ENCODE measurements at regions not wholly inside any gene's neighbourhood (a gene's known extent, or its start where the extent isn't known, plus 50 kb on each side); places are given as distances from the start of the nearest gene placed in this dataset.

DNA sequence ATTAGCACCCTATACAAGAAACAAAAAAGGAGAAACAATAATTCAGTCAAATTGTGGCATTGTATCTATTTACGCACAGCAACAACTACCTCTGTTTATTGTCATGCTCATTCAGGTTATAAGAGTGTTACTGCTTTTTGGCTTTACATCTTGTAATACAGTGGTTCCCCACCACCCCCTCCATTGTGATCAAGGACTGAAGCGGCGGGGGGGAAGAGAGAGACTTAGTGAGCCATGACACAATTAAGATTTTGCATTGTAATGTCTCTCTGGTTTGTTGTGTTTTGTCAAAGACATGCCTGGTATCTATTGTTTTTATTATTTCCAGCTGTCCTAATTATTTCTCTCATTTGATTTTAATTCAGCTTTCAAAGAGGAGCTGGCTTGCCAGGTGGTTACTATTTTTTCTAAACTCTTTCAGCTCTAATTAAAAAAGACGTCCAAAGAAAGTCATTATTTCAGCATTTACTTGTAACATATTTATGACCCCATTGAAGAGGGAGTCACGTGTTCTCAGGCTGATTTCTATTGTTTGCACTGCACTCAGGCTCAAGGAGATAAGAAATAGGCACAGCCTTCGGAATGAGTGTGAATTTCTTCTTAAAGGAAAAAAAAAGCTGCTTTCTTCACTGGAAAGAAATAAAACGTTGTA, 234.4 kb upstream of the TBL1XR1 start:
- DNase-seq = no peak

DNA sequence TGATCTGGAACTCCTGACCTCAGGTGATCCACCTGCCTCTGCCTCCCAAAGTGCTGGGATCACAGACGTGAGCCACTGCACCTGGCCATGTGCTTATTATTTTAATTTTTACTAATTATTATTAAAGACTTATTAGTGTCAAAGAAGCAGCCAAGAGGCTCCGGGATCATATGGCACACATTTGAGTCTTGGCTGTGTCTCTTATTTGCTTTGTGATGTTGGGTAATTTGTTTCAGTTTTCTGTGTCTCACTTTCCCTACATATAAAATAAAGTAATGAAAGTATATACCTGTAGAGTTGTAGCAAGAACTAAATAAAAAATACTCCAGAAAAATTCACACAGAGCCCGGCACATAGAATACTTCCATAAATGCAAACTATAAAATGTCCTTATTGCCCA, 238.0 kb upstream of the TBL1XR1 start:
- DNase-seq = no peak

DNA sequence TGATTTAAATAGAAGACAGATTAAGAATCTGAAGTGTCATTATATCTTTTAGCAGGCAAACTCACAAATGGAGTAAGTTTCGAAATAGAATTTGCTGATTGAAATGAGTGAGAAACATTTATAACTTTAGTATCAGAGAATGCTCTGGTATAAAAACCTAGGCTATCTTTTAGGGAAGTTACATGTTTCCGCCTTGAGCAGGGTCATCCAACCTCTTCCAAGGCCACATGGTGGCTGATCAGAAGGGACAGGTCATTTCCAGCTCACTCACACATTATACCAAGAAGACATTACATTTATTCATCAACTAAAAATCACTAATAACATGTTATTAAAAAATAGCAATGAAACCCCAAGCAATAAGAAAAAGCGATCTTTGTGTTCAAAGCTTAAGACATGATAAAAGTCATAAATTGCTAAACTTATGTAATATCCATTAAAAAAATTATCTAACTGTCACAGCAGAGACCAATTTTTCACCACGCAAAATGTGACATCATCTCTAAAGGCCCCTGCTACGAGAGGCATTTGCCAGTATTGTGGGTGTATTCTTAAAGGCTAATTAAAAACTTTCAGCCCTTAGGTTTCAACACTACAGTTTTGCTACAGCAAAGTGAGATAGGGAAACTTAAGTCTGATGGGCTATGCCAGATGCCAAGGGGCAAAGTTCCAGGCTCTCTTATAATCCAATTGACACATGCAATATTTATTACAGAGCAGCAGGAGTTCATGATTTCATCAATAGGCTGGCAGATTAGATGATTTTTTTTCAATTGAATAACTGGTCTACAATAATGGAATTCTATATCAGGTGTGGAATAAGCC, 240.4 kb upstream of the TBL1XR1 start:
- peak in 1 of 51 donors; percentile 19 for DNase-seq

DNA sequence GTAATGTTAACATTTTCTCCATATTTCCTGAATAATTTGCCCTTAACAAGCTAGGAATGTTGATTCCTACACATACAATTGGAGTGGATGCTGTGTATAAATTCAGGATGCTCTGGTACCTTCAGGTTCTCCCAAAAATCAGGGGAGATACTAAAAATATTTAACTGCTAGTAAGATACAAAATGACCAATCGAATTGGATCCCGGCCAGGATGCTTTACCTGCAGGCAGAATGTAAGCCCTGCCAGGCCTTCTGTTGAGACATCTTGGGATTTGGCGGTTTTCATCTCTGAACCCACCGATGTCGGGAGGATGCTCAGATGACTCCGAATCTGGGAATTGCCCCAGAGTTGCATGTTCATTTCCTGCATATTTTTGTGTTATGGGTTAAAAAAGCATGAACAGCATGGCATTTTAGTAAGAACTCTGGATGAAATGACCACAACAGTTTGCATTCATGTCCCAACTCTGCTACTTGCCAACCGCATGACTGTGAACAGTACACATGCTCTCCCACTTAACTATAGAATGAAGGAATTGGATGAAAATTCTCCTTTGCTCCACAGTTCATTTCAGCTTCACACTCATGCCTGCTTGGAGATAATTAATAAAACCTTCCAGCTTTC, 241.4 kb upstream of the TBL1XR1 start:
- no peak for DNase-seq

DNA sequence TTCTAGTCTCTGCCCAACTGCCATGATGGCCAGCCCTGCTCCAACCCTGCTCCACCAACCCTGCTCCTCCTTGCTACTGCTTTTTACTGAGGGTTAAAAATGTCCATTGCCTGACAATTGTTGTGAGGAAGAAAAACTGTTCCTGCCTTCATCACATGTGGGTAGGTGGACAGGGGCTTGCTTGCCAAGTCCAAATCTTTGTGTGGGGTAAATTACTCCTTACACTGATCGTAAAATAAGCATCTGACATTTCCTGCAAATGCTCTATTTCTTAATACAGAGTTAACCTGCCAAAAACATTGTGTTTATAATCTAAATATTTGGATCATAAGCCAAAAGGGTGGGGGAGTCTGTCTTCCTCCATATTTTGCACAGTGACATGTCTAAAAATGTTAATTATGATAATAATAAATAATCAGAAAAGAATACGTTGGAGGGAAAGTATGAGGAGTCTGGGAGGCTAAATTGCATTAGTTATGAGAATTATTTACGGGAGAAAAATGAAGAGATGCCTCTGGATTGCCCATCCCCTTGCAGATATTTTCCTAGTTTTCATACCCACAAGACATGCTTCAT, 242.5 kb upstream of the TBL1XR1 start:
- DNase-seq = no peak

DNA sequence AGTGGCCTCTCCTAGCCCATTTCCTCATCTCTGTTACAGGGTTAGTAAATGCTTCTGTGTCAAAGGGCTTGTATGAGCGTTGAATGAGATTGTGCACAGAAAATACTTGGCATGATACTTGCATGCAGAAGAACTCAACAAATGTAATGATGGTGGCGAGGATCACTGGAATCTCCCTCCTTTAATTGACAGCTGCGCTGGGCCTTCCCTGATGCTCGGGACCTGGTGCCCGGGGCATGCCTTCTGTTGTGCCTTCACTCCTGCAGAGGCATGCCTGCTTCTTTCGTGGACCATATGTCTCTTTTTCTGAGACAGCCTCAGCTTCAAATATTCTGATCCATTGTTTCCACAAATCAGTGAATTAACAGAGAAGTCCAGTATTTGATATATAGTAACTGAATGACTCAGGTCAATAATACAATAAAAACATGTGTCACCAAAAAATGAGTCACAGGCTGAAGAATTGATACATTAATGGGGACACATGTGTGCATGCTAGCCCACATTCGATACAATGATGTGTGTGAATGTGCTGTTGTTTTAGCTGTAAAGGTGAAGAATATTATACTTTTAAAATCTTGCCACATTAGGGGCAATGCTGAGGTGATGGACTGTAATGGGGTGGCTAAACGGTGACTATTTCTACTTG, 243.3 kb upstream of the TBL1XR1 start:
- no peak for DNase-seq

DNA sequence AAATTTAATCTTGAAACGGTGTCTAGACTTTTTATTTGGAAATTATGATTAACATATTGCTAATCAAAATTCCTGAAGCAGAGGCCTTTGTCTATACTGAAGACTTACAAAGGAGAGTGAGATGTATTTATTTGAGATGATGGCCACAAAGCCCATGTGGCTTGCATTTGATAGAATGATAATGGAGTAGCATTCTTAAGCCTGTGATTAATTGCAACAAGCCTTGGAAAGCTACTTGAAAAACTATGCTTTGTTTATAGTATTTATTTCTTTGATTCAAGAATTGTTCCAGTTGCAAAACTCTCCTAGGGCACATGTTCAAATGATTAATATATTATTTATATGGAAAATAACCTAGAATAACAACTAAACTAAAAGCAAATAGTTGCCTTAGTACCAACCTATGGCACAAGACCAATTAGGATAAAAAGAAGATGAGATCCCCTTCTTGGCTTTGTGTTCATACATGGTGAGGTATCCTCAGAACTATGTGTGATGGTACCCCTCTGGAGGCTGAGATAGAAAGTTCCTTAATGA, 244.1 kb upstream of the TBL1XR1 start:
- DNase-seq = no peak

DNA sequence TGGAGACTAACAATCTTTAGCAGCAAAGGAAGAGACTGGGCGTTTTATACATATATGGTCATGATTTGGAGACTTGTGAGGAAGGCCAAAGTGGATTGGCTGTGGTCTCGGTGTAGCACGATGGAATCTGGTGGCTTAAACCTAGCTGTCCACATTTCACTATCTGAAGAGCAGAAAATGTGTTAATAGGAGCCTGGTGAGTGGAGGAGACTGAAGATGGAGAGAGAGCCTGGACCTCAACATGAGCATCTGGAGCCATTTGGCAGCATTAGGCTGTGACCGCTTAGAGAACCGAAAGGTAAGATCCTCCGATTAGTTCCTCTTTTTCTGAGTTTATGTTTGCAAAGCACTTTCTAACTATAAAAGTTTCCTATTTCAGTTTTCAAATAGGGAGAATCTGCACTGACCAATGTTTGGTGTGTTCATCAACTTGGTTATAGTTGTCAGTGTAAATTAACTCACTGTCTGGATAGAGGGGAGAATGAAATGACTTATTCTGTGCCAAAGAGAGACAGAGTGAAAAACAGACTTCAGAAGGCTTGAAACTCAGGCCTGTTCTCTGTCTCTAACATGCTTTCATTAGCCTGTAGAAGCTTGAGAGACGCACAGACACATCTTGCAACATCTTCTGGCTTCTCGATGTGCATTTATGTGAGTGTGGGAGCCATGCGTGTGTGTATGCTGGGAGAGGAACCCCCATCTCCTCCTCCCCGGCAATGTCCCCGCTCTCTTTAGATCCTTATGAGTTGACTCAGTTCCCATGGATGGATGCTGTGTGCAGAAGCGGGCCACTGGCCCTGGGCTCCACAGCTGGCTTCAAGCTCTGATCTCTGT, 244.7 kb upstream of the TBL1XR1 start:
- no peak for DNase-seq

DNA sequence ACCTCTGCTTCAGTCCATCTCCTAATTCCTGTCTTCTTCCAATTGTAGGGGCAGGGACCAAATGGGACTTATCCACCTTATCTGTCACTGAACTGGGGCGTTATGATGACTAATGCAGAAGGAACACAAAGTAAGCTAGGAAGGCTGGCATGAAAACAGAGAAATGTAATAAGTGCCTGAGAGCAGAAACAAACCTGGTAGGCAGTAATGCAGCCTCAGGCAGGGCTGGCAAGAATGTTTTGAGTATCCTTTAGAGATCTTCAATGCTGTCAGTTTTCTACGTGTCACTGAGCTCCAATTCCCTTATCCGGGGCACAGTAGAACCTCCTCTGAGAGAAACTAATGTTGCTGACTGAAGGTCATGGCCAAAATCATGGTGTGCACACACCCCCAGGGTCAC, 246.2 kb upstream of the TBL1XR1 start:
- no peak for DNase-seq

DNA sequence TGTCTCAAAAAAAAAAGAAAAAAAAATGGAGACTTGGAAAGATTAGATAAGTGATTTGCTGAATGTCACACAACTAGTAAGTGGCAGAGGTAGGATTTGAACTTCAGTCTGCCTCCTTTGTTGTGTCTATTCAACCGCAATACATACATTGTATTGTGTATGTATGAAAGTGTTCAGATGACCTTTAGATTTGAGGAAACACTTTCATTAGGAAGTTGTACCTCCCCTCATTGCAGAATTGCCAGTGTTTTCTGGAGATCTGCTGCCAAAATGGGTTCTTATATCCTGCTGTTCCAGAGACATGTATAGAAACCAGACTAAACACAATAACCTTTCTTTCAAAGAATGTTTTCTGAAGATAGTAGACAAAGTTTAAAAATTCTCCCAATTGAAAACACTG, 247.4 kb upstream of the TBL1XR1 start:
- no peak for DNase-seq

DNA sequence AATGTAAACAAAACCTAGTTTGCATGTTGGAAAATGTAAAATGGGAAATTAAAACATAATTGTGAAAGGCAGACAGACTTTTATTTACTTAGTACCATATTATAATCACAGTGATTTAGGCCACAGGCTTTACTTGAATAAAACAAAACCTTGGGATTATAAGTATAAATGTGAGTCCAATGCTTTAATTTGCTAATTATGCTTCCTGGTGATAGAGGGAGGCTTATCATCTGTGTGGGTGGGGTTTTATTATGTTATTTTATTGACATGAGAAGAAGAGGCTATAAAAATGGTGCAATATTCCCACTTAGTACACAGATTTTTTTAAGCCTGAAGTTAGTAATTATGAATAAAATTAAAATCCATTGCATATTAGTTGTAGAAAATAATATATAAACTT, 248.3 kb upstream of the TBL1XR1 start:
- DNase-seq = no peak

DNA sequence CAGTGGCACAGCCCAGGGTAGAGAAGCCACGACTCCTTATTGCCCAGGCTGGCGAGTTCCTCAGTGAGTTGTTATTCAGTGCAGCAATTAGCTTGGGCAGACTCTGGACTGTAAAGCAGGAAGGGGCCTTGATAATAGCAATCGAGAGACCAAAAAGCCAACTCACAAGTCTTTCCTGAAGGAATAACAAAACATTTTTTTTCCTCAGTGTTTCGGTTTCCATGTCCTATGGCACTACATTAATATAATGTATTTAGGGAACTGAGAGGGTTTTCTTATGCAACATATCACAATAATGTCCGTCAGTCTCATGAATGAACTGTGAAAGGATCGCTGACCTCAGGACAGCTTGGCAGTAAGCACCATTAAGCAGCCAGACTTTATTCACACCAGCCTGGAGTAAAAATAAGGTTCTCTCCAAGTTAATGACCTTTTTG, 248.9 kb upstream of the TBL1XR1 start:
- peak in 3 of 51 donors; percentile 15 to 30 (median 26) for DNase-seq

DNA sequence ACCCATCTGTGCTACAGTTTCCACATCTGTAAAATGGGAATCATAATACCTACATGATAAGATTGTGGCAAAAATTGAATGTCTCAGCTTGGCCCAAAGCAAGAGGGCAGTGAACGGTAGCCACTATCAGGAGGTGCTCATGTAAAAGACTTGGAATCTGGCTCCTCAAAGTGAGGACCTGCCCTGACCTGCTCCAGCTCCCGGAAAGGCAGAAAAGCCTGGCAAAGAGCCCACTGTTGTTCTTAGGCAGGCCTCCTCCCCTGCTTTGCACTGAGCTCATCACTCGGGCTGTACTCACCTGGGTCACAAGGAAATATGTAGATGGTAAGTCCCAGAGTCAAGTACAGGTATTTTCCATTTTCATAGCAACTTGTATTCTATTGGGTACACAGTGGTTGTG, 250.7 kb upstream of the TBL1XR1 start:
- no peak for DNase-seq

DNA sequence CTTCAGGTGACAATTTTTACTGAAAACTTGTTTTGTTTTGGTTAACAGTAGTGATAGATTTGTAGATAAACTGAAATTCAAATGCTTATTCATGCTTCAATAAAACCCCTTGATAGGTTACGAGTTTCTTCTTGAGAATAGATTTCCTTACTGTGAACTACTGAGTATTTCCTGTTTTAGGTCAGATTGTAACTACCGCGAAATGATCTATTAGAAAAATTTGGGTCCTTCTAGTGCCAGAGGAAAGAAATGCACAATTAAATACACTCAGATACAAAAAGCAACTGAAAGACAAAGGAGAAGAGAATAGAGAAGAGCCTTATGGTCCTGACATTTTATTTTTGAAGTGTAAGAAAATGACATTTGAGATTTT, 251.7 kb upstream of the TBL1XR1 start:
- no peak for DNase-seq

DNA sequence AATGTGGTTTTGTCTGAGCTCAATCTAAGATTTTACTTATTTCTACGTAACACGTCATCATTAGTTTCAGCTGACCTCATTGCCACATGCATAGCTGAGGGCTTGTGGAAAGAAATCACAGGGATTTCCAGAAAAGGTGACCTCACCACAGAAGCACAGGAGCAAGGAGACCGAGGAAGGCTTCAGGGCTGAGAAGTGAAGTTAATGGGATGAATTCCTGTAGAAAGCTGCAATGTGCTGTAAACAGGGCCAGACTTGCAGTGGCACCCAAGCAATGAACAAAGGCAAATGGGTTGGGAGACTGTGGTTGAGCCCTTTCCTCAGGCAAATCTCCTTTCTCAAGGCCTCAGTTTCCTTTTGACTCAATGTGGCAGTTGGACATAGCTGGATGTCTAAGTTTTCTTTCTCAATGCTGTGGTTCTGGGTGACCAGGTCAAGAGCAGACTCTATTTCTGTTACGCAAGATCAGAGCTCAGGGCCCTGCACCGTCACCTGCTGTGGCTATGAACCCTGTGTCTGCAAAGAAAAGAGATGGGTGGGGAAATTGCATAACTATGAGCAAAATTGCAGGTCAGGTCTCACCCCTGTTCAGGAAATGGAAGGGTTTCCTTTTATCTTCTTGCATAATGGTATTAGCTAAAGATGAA, 252.2 kb upstream of the TBL1XR1 start:
- no peak for DNase-seq

DNA sequence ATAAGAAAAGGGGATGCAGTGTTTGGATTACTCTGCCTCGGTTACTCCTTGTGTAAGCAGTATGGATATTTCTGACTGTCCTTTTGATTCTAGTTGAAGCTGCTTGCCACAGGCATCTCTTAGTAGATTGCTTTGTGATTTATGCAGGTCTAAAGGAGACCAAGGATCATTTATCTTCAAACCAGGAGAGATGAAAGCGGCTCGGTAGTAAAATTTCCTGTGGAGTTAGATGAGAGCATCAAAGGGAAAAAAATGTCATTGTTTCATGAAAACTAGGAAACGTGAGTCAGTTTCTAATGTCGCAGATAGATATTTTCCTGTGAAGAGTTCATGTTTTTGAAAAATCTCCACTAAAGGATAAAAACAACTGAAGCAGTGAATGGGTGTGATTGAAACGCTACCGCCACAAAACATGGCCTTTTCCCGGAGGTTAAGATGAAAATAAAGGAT, 254.0 kb upstream of the TBL1XR1 start:
- DNase-seq = no peak

DNA sequence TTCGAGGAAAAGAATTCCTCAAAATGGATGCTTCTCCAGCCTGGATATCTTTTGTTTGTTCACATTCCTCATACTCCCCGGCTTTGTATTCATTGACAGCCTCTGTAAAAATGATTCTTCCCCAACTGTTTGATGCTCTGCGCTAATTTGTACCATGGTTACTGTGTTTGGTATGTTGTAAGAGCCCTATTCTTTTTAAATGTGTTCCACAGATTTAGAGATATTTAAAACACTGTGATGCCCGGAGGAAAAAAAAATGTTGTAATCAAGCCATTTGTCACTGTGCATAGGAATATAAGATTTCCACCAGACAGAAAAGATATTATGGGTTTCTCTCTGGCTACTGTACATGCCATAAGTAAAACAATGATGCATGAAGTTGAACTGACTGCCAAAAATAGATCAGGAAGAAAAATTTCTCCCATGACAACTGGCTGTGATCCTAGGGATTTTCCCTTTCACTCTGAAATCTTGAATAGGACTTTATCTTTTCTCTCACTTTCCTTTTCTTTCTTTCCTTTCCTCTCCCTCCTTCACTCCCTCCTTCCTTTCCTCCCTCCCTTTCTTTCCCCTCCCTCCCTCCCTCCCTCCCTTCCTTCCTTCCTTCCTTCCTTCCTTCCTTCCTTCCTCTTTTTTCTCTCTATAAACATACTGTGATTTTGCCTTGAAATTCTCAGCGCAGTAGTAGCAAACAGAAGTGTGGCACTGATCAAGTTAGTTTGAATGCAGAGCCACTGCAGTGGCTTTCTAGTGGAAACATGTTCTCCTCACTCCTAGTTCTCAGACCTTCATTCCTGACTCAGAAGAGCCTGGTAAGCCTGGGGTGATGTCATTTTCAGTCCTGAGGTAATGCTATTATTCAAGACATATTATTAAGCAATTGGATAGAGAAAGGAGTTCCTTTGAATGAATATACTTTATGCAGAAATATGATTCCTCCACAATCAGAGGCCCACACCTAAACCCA, 254.9 kb upstream of the TBL1XR1 start:
- peak in 1 of 51 donors; percentile 42 for DNase-seq

DNA sequence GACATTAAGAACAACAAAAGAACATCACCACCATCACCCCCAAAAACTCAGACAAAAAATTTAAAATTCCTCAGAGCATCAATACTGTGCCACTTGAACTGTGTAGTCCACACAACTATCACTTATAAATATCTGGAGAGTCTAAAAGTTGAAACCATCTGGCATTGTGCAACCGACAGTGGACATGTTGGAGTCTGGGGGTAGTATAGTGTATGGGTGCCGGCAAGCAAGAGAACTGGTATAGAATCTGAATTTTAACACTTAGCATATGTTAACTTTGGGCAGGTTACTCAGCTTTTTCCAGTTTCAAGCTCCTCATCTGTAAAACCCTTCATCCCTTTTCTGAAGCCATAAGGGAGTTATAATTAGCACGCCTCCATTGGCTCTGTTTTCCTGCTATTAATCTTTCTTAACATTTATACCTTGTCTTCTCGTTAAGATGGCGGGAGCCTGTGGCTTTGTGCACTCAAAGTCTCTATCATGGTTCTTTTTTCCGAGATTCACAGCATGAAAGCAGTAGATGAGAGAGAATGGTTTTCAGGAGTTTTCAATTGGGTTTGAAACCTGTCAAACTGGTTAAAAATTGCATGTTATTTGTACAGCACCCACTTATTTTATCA, 255.7 kb upstream of the TBL1XR1 start:
- no peak for DNase-seq

All from hypothalamus (tissue), 51 donors.